H9 (cell line): ENCODE measurements at regions not wholly inside any gene's neighbourhood (a gene's known extent, or its start where the extent isn't known, plus 50 kb on each side); places are given as distances from the start of the nearest gene placed in this dataset.

Experiments
- DNase-seq: peaks from one replicate; pipeline ENCODE4 v3.0.0-alpha.2; 2017
- H2AFZ ChIP-seq: one replicate; pipeline ENCODE4 v1.6.1; 2013; ENCODE audit warnings: mild to moderate bottlenecking, low read length, control low read depth, moderate library complexity
- H2AK5ac ChIP-seq: 2 replicates; pipeline ENCODE4 v1.6.1; 2013; ENCODE audit warnings: low read length, control low read depth, mixed read lengths; ENCODE audit not compliant: insufficient read length
- H2BK120ac ChIP-seq: one replicate; pipeline ENCODE4 v1.6.1; 2013; ENCODE audit warnings: low read depth, mild to moderate bottlenecking, low read length, control low read depth, inconsistent platforms; ENCODE audit not compliant: poor library complexity, severe bottlenecking
- H2BK12ac ChIP-seq: 2 replicates; pipeline ENCODE4 v1.6.1; 2013; ENCODE audit warnings: low read length, control low read depth, mixed read lengths, low read depth; ENCODE audit not compliant: insufficient read length
- H2BK15ac ChIP-seq: 2 replicates; pipeline ENCODE4 v1.6.1; 2013; ENCODE audit warnings: low read depth, low read length, control low read depth
- H2BK20ac ChIP-seq: one replicate; pipeline ENCODE4 v1.6.1; 2013; ENCODE audit warnings: low read depth, mild to moderate bottlenecking, low read length, control low read depth, inconsistent platforms; ENCODE audit not compliant: poor library complexity, severe bottlenecking
- H2BK5ac ChIP-seq: 2 replicates; pipeline ENCODE4 v1.6.1; 2013; ENCODE audit warnings: low read length, control low read depth, mixed read lengths; ENCODE audit not compliant: insufficient read length
- H3K14ac ChIP-seq: 2 replicates; pipeline ENCODE4 v1.6.1; 2013; ENCODE audit warnings: low read length, control low read depth; ENCODE audit not compliant: insufficient read depth
- H3K18ac ChIP-seq: 2 replicates; pipeline ENCODE4 v1.6.1; 2013; ENCODE audit warnings: low read depth, mild to moderate bottlenecking, mixed read lengths, low read length, control low read depth; ENCODE audit not compliant: insufficient read length
- H3K23ac ChIP-seq: 2 replicates; pipeline ENCODE4 v1.6.1; 2013; ENCODE audit warnings: low read length, control low read depth, mixed read lengths, low read depth; ENCODE audit not compliant: insufficient read length
- H3K23me2 ChIP-seq: 2 replicates; pipeline ENCODE4 v1.6.1; 2013; ENCODE audit warnings: low read depth, mild to moderate bottlenecking, mixed read lengths, low read length, control low read depth; ENCODE audit not compliant: insufficient read length, poor library complexity, severe bottlenecking
- H3K27ac ChIP-seq: 2 replicates; pipeline ENCODE4 v1.5.1; 2013; ENCODE audit warnings: low read length, control low read depth, mixed read lengths, low read depth; ENCODE audit not compliant: insufficient read length
- H3K27me3 ChIP-seq: 2 replicates; pipeline ENCODE4 v1.6.1; 2013; ENCODE audit warnings: low read length, control low read depth, inconsistent platforms; ENCODE audit not compliant: insufficient read depth
- H3K4ac ChIP-seq: 2 replicates; pipeline ENCODE4 v1.6.1; 2013; ENCODE audit warnings: low read depth, mild to moderate bottlenecking, control low read depth, inconsistent platforms, low read length, moderate library complexity
- H3K4me1 ChIP-seq: 2 replicates; pipeline ENCODE4 v1.6.1; 2013; ENCODE audit warnings: low read length, control low read depth, inconsistent platforms; ENCODE audit not compliant: insufficient read depth
- H3K4me2 ChIP-seq: 2 replicates; pipeline ENCODE4 v1.6.1; 2013; ENCODE audit warnings: low read length, control low read depth, mixed read lengths; ENCODE audit not compliant: insufficient read length, insufficient read depth
- H3K56ac ChIP-seq: 2 replicates; pipeline ENCODE4 v1.6.1; 2013; ENCODE audit warnings: low read depth, mild to moderate bottlenecking, mixed read lengths, low read length, control low read depth; ENCODE audit not compliant: insufficient read length
- H3K79me1 ChIP-seq: 2 replicates; pipeline ENCODE4 v1.6.1; 2013; ENCODE audit warnings: low read depth, mild to moderate bottlenecking, moderate library complexity, low read length, control low read depth, inconsistent platforms; ENCODE audit not compliant: insufficient read depth, poor library complexity, severe bottlenecking
- H3K79me2 ChIP-seq: 2 replicates; pipeline ENCODE4 v1.6.1; 2013; ENCODE audit warnings: low read length, control low read depth, inconsistent platforms; ENCODE audit not compliant: insufficient read depth
- H3K9ac ChIP-seq: 2 replicates; pipeline ENCODE4 v1.6.1; 2013; ENCODE audit warnings: low read length, control low read depth, mixed read lengths; ENCODE audit not compliant: insufficient read length; ENCODE audit errors: extremely low read depth
- H3K9me3 ChIP-seq: one replicate; pipeline ENCODE4 v1.6.1; 2013; ENCODE audit warnings: low read depth, low read length, inconsistent platforms; ENCODE audit not compliant: control insufficient read depth
- H3T11ph ChIP-seq: one replicate; pipeline ENCODE4 v1.6.1; 2013; ENCODE audit warnings: mild to moderate bottlenecking, low read length, control low read depth, inconsistent platforms
- H4K20me1 ChIP-seq: one replicate; pipeline ENCODE4 v1.6.1; 2013; ENCODE audit not compliant: control insufficient read depth, insufficient read length, insufficient read depth
- H4K5ac ChIP-seq: 2 replicates; pipeline ENCODE4 v1.6.1; 2013; ENCODE audit warnings: low read depth, mild to moderate bottlenecking, mixed read lengths, low read length, control low read depth; ENCODE audit not compliant: insufficient read length
- H4K8ac ChIP-seq: replicated peaks from 2 replicates; pipeline ENCODE4 v1.6.1; 2013; ENCODE audit warnings: low read length, control low read depth, mixed read lengths, low read depth; ENCODE audit not compliant: insufficient read length
- H4K91ac ChIP-seq: 2 replicates; pipeline ENCODE4 v1.6.1; 2013; ENCODE audit warnings: low read depth, mild to moderate bottlenecking, moderate library complexity, mixed read lengths, low read length, control low read depth; ENCODE audit not compliant: insufficient read length
- H3K27ac Mint-ChIP-seq, 3 experiments: 2 replicates in 2 of 3; 3 replicates in 1 of 3; pipeline ENCODE4 v1.8.0; 2020 to 2021; ENCODE audit warnings: mixed read lengths in 3 of 3, mild to moderate bottlenecking in 1 of 3, moderate library complexity in 1 of 3
- H3K27me3 Mint-ChIP-seq: 2 replicates; pipeline ENCODE4 v1.8.0; 2021; ENCODE audit warnings: low read depth, mild to moderate bottlenecking, moderate library complexity, mixed read lengths
- H3K36me3 Mint-ChIP-seq, 3 experiments: 2 replicates in 2 of 3; 3 replicates in 1 of 3; pipeline ENCODE4 v1.8.0; 2020 to 2021; ENCODE audit warnings: low read depth in 3 of 3, mixed read lengths in 3 of 3; ENCODE audit not compliant: insufficient read depth in 1 of 3
- H3K4me1 Mint-ChIP-seq, 2 experiments: 2 replicates each; pipeline ENCODE4 v1.8.0; 2020; ENCODE audit warnings: mixed read lengths in 2 of 2
- H3K4me3 Mint-ChIP-seq, 2 experiments: 2 replicates in 1 of 2; 3 replicates in 1 of 2; pipeline ENCODE4 v1.8.0; 2020 to 2021; ENCODE audit warnings: mild to moderate bottlenecking in 2 of 2, mixed read lengths in 2 of 2, moderate library complexity in 1 of 2
- H3K9me3 Mint-ChIP-seq, 2 experiments: 2 replicates in 1 of 2; 3 replicates in 1 of 2; pipeline ENCODE4 v1.8.0; 2020; ENCODE audit warnings: mild to moderate bottlenecking in 2 of 2, mixed read lengths in 2 of 2, moderate library complexity in 1 of 2
- CTCF ChIP-seq: fragments of 200-600 bp; sonication (generic); conservative IDR thresholded peaks from 3 replicates; pipeline ENCODE4 v1.8.0; 2021; ENCODE audit warnings: antibody characterized with exemption, mild to moderate bottlenecking
- WGBS: extraction: QIAGEN DNeasy Blood & Tissue Kit; methylation state at CpG from one replicate; pipeline ENCODE4 v1.1.7; 2013; ENCODE audit warnings: missing lambda C conversion rate, low lambda C conversion rate, mixed read lengths; ENCODE audit not compliant: insufficient read length; ENCODE audit errors: extremely low coverage; 5-methylcytosine and 5-hydroxymethylcytosine counted together

GRCh38 chr11:122434786-122435185, 220.7 kb upstream of the UBASH3B start:
- no peaks in the 10 kb centered on the region for H3K9me3 ChIP-seq

More at GRCh38 chr11:122434786-122435185, 220.7 kb upstream of the UBASH3B start:
- WGBS = no CpG with 5 or more reads among the region's 1 CpG
- Histone ChIP-seq H3K23me2 (no peaks in the 10 kb centered on the region), H3K14ac (no peak overlapping the region), H4K8ac (no peak overlapping the region), H3K18ac (no peak overlapping the region), H2BK120ac (no peak overlapping the region), H3K27me3 (no peaks in the 10 kb centered on the region), H2AK5ac (no peak overlapping the region), H4K5ac (no peak overlapping the region), H3K23ac (no peak overlapping the region), H3K4ac (no peak overlapping the region), H3K79me2 (no peaks in the 10 kb centered on the region), H4K20me1 (no peaks in the 10 kb centered on the region), H3K9ac (no peak overlapping the region), H2BK20ac (no peak overlapping the region), H3T11ph (no peak overlapping the region), H2BK5ac (no peak overlapping the region), H2BK15ac (no peak overlapping the region), H2BK12ac (peak overlapping the region; percentile 57), H3K4me2 (no peak overlapping the region), H3K4me1 (peaks cover 3% of the 10 kb centered on the region), H2AFZ (no peak overlapping the region), H3K56ac (no peak overlapping the region), H3K79me1 (no peaks in the 10 kb centered on the region), H3K27ac (no peak overlapping the region), H4K91ac (no peak overlapping the region)
- no peaks in the 10 kb centered on the region for H3K9me3 Mint-ChIP-seq
- peaks cover 26 to 32% of the 10 kb centered on the region in 2 experiments for H3K4me1 Mint-ChIP-seq
- no peaks in the 10 kb centered on the region for H3K36me3 Mint-ChIP-seq
- no peak for TF ChIP-seq CTCF
- no peak for DNase-seq
- H3K4me3 Mint-ChIP-seq = no peak overlapping the region
- H3K27me3 Mint-ChIP-seq = peaks cover 3% of the 10 kb centered on the region; the same call in 1 of the 2 replicates
- H3K27ac Mint-ChIP-seq = peak overlapping the region in 2 of 3 experiments; percentile 6 to 59; a peak in 3 of 7 replicates
